ENCODE measurements at regions not wholly inside any gene's neighbourhood (a gene's known extent, or its start where the extent isn't known, plus 50 kb on each side); places are given as distances from the start of the nearest gene placed in this dataset.

DNA sequence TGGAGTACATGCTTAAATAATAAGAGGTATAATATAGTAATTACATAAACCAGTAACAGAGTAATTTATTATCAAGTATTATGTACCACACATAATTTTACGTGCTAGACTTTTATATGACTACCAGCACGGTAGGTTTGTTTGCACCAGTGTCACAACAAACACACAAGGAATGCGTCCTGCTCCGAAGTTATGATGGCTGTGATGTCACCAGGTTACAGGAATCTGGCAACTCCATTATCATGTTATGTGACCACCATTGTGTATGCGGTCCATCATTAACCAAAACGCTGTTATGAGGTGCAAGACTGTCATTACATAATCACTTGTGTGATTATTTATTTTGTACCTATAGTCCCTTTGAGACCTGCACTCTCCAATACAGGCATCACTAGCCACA is 235.2 kb upstream of the PMEPA1 start:
- DNase-seq (ENCODE audit: extremely low spot score) = no peak
- ChIA-PET POLR2A (no interaction called here), CTCF (interaction anchor here (1.5 kb wide), 1 partner anchor 13 kb away, joined by 3 read pairs; no protein-coding TSS in a partner anchor)
- TF ChIP-seq, protein P1, sequence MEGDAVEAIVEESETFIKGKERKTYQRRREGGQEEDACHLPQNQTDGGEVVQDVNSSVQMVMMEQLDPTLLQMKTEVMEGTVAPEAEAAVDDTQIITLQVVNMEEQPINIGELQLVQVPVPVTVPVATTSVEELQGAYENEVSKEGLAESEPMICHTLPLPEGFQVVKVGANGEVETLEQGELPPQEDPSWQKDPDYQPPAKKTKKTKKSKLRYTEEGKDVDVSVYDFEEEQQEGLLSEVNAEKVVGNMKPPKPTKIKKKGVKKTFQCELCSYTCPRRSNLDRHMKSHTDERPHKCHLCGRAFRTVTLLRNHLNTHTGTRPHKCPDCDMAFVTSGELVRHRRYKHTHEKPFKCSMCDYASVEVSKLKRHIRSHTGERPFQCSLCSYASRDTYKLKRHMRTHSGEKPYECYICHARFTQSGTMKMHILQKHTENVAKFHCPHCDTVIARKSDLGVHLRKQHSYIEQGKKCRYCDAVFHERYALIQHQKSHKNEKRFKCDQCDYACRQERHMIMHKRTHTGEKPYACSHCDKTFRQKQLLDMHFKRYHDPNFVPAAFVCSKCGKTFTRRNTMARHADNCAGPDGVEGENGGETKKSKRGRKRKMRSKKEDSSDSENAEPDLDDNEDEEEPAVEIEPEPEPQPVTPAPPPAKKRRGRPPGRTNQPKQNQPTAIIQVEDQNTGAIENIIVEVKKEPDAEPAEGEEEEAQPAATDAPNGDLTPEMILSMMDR (IDR thresholded peaks at IDR 0.05; ENCODE audit: control extremely low read depth, extremely low read depth, low read depth, missing control alignments) = no peak

GRCh38 chr20:57943950-57944349 is 234.1 kb upstream of the PMEPA1 start:
- no peak for DNase-seq (ENCODE audit: extremely low spot score)
- ChIA-PET CTCF (no interaction called here), POLR2A (no interaction called here)
- TF ChIP-seq, protein P1 (IDR thresholded peaks at IDR 0.05; ENCODE audit: control extremely low read depth, extremely low read depth, low read depth, missing control alignments) = no peak

- ChIA-PET CTCF (no interaction called here), POLR2A (no interaction called here)
- TF ChIP-seq, protein P1 (IDR thresholded peaks at IDR 0.05; ENCODE audit: control extremely low read depth, extremely low read depth, low read depth, missing control alignments) = no peak
- DNase-seq (ENCODE audit: extremely low spot score) = no peak
These were observed 233.5 kb upstream of the PMEPA1 start for GRCh38 chr20:57943291-57943690.

DNA sequence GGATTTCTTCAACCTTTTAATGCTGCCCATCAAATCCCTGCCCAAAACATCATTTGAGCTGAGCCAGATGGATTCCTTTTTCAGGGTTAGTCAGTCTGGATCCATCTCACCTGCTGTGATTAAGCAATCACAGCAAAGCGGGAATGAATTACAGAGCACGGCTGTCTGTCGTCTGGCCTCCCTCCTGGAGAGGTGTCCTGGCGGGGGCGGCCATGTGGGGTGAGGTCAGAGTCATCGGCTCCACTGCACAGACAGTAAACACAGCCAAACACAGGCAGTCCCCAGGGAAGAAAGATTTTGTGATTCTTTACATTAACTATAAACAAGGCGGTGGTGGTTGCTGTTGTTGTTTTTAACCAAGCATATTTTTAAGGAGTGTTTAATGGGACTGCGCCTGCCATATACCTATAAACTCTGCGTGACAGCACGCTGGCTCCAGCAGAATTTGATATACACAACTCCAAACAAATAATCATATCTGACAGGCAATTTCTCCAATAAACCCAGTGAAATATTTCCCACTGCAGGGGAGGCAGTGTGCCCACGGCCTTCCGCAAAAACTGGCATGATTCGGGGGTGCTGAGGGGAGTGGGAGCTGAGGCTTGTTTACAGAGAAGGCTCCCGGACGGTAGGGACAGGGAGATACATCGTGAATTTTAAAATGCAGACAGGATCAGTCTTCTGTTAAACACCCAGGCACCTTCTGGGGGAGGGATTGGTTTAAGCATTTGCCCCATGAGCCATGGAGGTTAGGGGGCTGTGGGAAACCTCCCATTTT is 232.0 kb upstream of the PMEPA1 start:
- ChIA-PET POLR2A (no interaction called here), CTCF (no interaction called here)
- no peak for DNase-seq (ENCODE audit: extremely low spot score)
- TF ChIP-seq, protein P1 (IDR thresholded peaks at IDR 0.05; ENCODE audit: control extremely low read depth, extremely low read depth, low read depth, missing control alignments) = no peak

- TF ChIP-seq, protein P1 (IDR thresholded peaks at IDR 0.05; ENCODE audit: control extremely low read depth, extremely low read depth, low read depth, missing control alignments) = no peak
- DNase-seq (ENCODE audit: extremely low spot score) = no peak
- ChIA-PET POLR2A (no interaction called here), CTCF (no interaction called here)
These were observed 231.2 kb upstream of the PMEPA1 start for GRCh38 chr20:57940868-57941522.

DNA sequence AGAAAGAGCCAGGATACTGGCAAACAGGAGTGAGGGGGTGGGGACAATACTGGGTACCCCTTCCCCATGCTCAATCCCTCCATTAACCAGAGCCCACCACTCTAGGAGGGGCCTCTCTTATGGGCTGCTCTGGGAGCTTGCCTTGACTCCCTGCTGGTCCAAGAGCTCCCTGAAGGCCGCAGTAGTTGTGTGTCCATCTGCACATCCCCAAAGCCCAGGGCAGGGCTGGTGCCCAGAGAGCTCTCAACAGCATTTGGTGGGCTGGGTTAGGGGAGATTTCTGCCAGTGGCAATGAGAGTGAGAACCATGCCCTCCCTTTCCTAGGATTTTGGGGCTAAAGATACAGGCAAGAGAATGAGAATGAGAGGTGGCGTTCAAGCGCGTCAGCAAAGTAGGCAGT is 230.6 kb upstream of the PMEPA1 start:
- CTCF ChIA-PET = no interaction called here
- POLR2A ChIA-PET = no interaction called here
- TF ChIP-seq, protein P1 (IDR thresholded peaks at IDR 0.05; ENCODE audit: control extremely low read depth, extremely low read depth, low read depth, missing control alignments) = no peak
- DNase-seq (ENCODE audit: extremely low spot score) = no peak

Data from GM10248 (cell line).